HCT116 (cell line): ENCODE measurements at regions not wholly inside any gene's neighbourhood (a gene's known extent, or its start where the extent isn't known, plus 50 kb on each side); places are given as distances from the start of the nearest gene placed in this dataset.

Experiments
- ATAC-seq: fragments of 200-7000 bp; cut with Tn5 transposase; 2 replicates; pipeline ENCODE4 v1.9.1; 2020; ENCODE audit warnings: mild to moderate bottlenecking, moderate library complexity
- BruUV-seq: library from RNA; stranded (reverse); fragments of 400-500 nt; replicated peaks from 2 replicates; lab custom pipeline; 2021; lab: Mats Ljungman, UMichigan
- CTCF ChIA-PET: fragments of 300-600 bp; sonication (Branson Sonifier 250); formaldehyde crosslinking; loops from one replicate; lab custom pipeline; 2021; ENCODE audit warnings: antibody characterized with exemption; lab: Charles Lee
- POLR2A ChIA-PET: fragments of 300-600, 350-600 bp; sonication (Branson Sonifier 250); formaldehyde crosslinking; loops from one replicate; lab custom pipeline; 2021; ENCODE audit warnings: antibody characterized with exemption; lab: Charles Lee
- RAD21 ChIA-PET, 2 experiments: fragments of 300-600 bp; sonication (Branson Sonifier 250); formaldehyde crosslinking; loops; one replicate each; lab custom pipeline; 2023; ENCODE audit warnings: low total read pairs in 2 of 2; ENCODE audit not compliant: uncharacterized antibody in 2 of 2, unreplicated experiment in 2 of 2, low non-redundant PET in 1 of 2; lab: Charles Lee
- DNase-seq: peaks from one replicate; pipeline ENCODE4 v3.0.0-alpha.2; 2010; ENCODE audit warnings: low read depth, low spot score
- H2AFZ ChIP-seq: fragments of 200-600 bp; shearing (Covaris generic), sonication (generic); 2 replicates; pipeline ENCODE4 v1.6.1; 2017; ENCODE audit warnings: low read depth, mixed run types, mixed read lengths, antibody characterized with exemption, low read length; ENCODE audit not compliant: poor library complexity, severe bottlenecking
- H3K27ac ChIP-seq: 2 replicates; pipeline ENCODE4 v1.5.1; 2012; ENCODE audit warnings: low read depth, low read length
- H3K27me3 ChIP-seq: fragments of 200-600 bp; sonication (generic); 2 replicates; pipeline ENCODE4 v1.6.1; 2016; ENCODE audit warnings: mixed run types, low read length, mixed read lengths; ENCODE audit not compliant: insufficient read depth
- H3K36me3 ChIP-seq, 2 experiments: fragments of 200-500 bp in 1 of 2; fragments of 200-600 bp in 1 of 2; sonication (Bioruptor generic) in 1 of 2; sonication (generic) in 1 of 2; 2 replicates each; pipeline versions ENCODE4 v1.5.1 to v1.6.1; 2014 to 2016; ENCODE audit warnings: low read length in 2 of 2, inconsistent platforms in 1 of 2, mixed read lengths in 1 of 2, mixed run types in 1 of 2; ENCODE audit not compliant: insufficient read depth in 2 of 2, control insufficient read depth in 1 of 2
- H3K4me1 ChIP-seq, 2 experiments: fragments of 200-600 bp in 1 of 2; sonication (generic) in 1 of 2; 2 replicates each; pipeline versions ENCODE4 v1.5.1 to v1.6.1; 2012 to 2017; ENCODE audit warnings: low read length in 2 of 2, inconsistent platforms in 1 of 2, mild to moderate bottlenecking in 1 of 2, mixed read lengths in 1 of 2, mixed run types in 1 of 2, moderate library complexity in 1 of 2; ENCODE audit not compliant: insufficient read depth in 2 of 2, control insufficient read depth in 1 of 2
- H3K4me2 ChIP-seq: fragments of 200-600 bp; sonication (generic); 2 replicates; pipeline ENCODE4 v1.6.1; 2017; ENCODE audit warnings: mixed run types, low read length, mixed read lengths
- H3K4me3 ChIP-seq, 2 experiments: fragments of 200-600 bp in 1 of 2; sonication (generic) in 1 of 2; replicated peaks in 1 of 2; 2 replicates each; pipeline ENCODE4 v1.5.1; 2011 to 2016; ENCODE audit warnings: low read length in 2 of 2, control low read depth in 1 of 2, low read depth in 1 of 2, mild to moderate bottlenecking in 1 of 2, mixed read lengths in 1 of 2, mixed run types in 1 of 2
- H3K79me2 ChIP-seq: fragments of 200-600 bp; sonication (generic); 2 replicates; pipeline ENCODE4 v1.6.1; 2017; ENCODE audit warnings: mild to moderate bottlenecking, mixed run types, low read length, moderate library complexity, mixed read lengths; ENCODE audit not compliant: insufficient read depth
- H3K9ac ChIP-seq: fragments of 200-600 bp; sonication (generic); 2 replicates; pipeline ENCODE4 v1.6.1; 2016; ENCODE audit warnings: low read length, mixed read lengths
- H3K9me2 ChIP-seq: fragments of 200-600 bp; sonication (generic), shearing (Covaris generic); 2 replicates; pipeline ENCODE4 v1.6.1; 2017; ENCODE audit warnings: mixed run types, mild to moderate bottlenecking, moderate library complexity; ENCODE audit not compliant: insufficient read depth
- H3K9me3 ChIP-seq, 2 experiments: fragments of 200-500 bp in 1 of 2; fragments of 200-600 bp in 1 of 2; sonication (Bioruptor generic) in 1 of 2; sonication (generic) in 1 of 2; 2 replicates each; pipeline ENCODE4 v1.6.1; 2014 to 2017; ENCODE audit warnings: low read length in 2 of 2, mixed read lengths in 2 of 2, inconsistent platforms in 1 of 2, low read depth in 1 of 2, mild to moderate bottlenecking in 1 of 2, mixed run types in 1 of 2, moderate library complexity in 1 of 2; ENCODE audit not compliant: control insufficient read depth in 1 of 2, insufficient read depth in 1 of 2
- H4K20me1 ChIP-seq: fragments of 200-600 bp; sonication (generic), shearing (Covaris generic); 2 replicates; pipeline ENCODE4 v1.6.1; 2017; ENCODE audit warnings: mixed run types, mild to moderate bottlenecking, moderate library complexity; ENCODE audit not compliant: insufficient read depth
- ATF3 ChIP-seq: IDR thresholded peaks from 2 replicates; pipeline ENCODE4 v1.6.1; 2012
- CEBPB ChIP-seq: IDR thresholded peaks from 2 replicates; pipeline ENCODE4 v1.6.1; 2012; ENCODE audit warnings: low read depth
- CTCF ChIP-seq, 3 experiments: fragments of 200-600 bp in 1 of 3; sonication (generic) in 1 of 3; IDR thresholded peaks in 2 of 3; conservative IDR thresholded peaks in 1 of 3; 2 replicates each; pipeline ENCODE4 v1.5.1; 2012 to 2017; ENCODE audit warnings: low read depth in 2 of 3, low read length in 2 of 3, antibody characterized with exemption in 1 of 3, borderline replicate concordance in 1 of 3, control low read depth in 1 of 3, mild to moderate bottlenecking in 1 of 3, mixed read lengths in 1 of 3, mixed run types in 1 of 3, moderate library complexity in 1 of 3; ENCODE audit not compliant: insufficient read depth in 1 of 3
- EGR1 ChIP-seq: IDR thresholded peaks from 2 replicates; pipeline ENCODE4 v1.6.1; 2012; ENCODE audit warnings: low read depth
- ELF1 ChIP-seq: IDR thresholded peaks from 2 replicates; pipeline ENCODE4 v1.6.1; 2012; ENCODE audit warnings: low read depth, borderline replicate concordance
- EZH2 ChIP-seq: fragments of 200-600 bp; sonication (generic); IDR thresholded peaks from 2 replicates; pipeline ENCODE4 v1.6.1; 2017; ENCODE audit warnings: antibody characterized with exemption, mixed run types
- EZH2phosphoT487 ChIP-seq: fragments of 200-600 bp; IDR thresholded peaks from 2 replicates; pipeline ENCODE4 v1.6.1; 2018; ENCODE audit warnings: antibody characterized with exemption, borderline replicate concordance
- FOSL1 ChIP-seq: IDR thresholded peaks from 2 replicates; pipeline ENCODE4 v1.6.1; 2012; ENCODE audit warnings: low read depth
- JUND ChIP-seq: IDR thresholded peaks from 2 replicates; pipeline ENCODE4 v1.6.1; 2012
- MAX ChIP-seq: IDR thresholded peaks from 2 replicates; pipeline ENCODE4 v1.6.1; 2012
- POLR2A ChIP-seq: IDR thresholded peaks from 2 replicates; pipeline ENCODE4 v1.7.0; 2011; ENCODE audit warnings: borderline replicate concordance; ENCODE audit not compliant: insufficient read depth, insufficient read length; ENCODE audit errors: extremely low read depth
- POLR2AphosphoS5 ChIP-seq: IDR thresholded peaks from 2 replicates; pipeline ENCODE4 v1.6.1; 2011; ENCODE audit warnings: mild to moderate bottlenecking, low read depth, low read length, moderate library complexity
- REST ChIP-seq: IDR thresholded peaks from 2 replicates; pipeline ENCODE4 v1.6.1; 2012; ENCODE audit warnings: low read depth
- SIN3A ChIP-seq: IDR thresholded peaks from 2 replicates; pipeline ENCODE4 v1.6.1; 2012; ENCODE audit warnings: low read depth
- SP1 ChIP-seq: IDR thresholded peaks from 2 replicates; pipeline ENCODE4 v1.6.1; 2012; ENCODE audit warnings: low read depth
- TCF7L2 ChIP-seq: IDR thresholded peaks from 2 replicates; pipeline ENCODE4 v1.7.0; 2011; ENCODE audit warnings: borderline replicate concordance, inconsistent platforms; ENCODE audit not compliant: insufficient read depth, insufficient read length; ENCODE audit errors: extremely low read depth
- YY1 ChIP-seq: IDR thresholded peaks from 2 replicates; pipeline ENCODE4 v1.6.1; 2011; ENCODE audit warnings: low read length, low read depth, moderate library complexity, mild to moderate bottlenecking; ENCODE audit not compliant: insufficient replicate concordance; ENCODE audit errors: extremely low read depth
- ZBTB33 ChIP-seq: IDR thresholded peaks from 2 replicates; pipeline ENCODE4 v1.6.1; 2011; ENCODE audit warnings: mild to moderate bottlenecking, low read length, moderate library complexity; ENCODE audit not compliant: insufficient replicate concordance; ENCODE audit errors: extremely low read depth
- ZNF274 ChIP-seq: fragments of 200-500 bp; sonication (Bioruptor generic); IDR thresholded peaks from 2 replicates; pipeline ENCODE4 v1.6.1; 2014; ENCODE audit warnings: mild to moderate bottlenecking, low read depth, low read length, inconsistent platforms
- intact Hi-C: fragments of 100-400 bp; cut with micrococcal nuclease; formaldehyde crosslinking; loops from 2 replicates; pipeline ENCODE4 v1.10.0; 2022

GRCh38 chr6:165960695-165961094 is 207.0 kb downstream of the TBXT start:
- intact Hi-C loops: no loop called here
- Histone ChIP-seq H3K36me3 (no peaks in the 10 kb centered on the region), H3K9ac (no peak overlapping the region), H4K20me1 (no peaks in the 10 kb centered on the region), H3K27me3 (no peaks in the 10 kb centered on the region), H3K79me2 (no peaks in the 10 kb centered on the region), H3K27ac (no peak overlapping the region), H3K4me3 (no peak overlapping the region), H2AFZ (no peak overlapping the region), H3K9me3 (no peaks in the 10 kb centered on the region), H3K9me2 (no peaks in the 10 kb centered on the region), H3K4me2 (no peak overlapping the region), H3K4me1 (no peaks in the 10 kb centered on the region)
- ChIA-PET CTCF (no interaction called here), POLR2A (no interaction called here), RAD21 (no interaction called here)
- ATAC-seq (no peak), DNase-seq (no peak)
- no TSS peak for BruUV-seq
- TF ChIP-seq POLR2AphosphoS5 (no peak), SIN3A (no peak), EGR1 (no peak), REST (no peak), ELF1 (no peak), TCF7L2 (no peak), ATF3 (no peak), POLR2A (no peak), YY1 (no peak), ZNF274 (no peak), EZH2 (no peak), SP1 (no peak), CEBPB (no peak), FOSL1 (no peak), JUND (no peak), CTCF (IDR thresholded peaks at IDR 0.05 in 2 of 3, conservative IDR thresholded peaks at IDR 0.05 in 1 of 3; ENCODE audit: borderline replicate concordance in 1 of 3, insufficient read depth in 1 of 3, low read depth in 2 of 3, low read length in 2 of 3) (no peak), ZBTB33 (no peak), MAX (no peak), EZH2phosphoT487 (no peak)
